ENCODE measurements at regions not wholly inside any gene's neighbourhood (a gene's known extent, or its start where the extent isn't known, plus 50 kb on each side); places are given as distances from the start of the nearest gene placed in this dataset.

DNA sequence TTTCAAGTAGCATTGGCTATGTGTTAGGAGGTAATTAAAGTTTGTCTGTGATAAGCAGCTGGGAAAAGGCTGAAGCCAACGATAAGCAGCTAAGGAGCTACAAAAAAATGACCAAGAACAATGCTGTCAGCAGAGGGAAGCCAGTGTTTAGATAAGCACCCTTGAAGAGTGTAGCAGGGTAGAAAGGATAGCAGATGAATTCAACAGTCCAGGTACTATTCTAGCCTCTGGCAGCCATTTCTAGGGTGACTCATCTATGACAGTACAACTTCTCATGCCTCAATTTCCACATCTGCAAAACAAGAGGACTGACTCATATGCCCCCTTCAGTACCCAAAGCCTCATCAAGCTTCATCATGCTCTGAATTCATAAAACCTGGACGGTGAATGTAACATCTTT, 617.6 kb upstream of the UBE2E2 start:
- TF ChIP-seq, protein P1, sequence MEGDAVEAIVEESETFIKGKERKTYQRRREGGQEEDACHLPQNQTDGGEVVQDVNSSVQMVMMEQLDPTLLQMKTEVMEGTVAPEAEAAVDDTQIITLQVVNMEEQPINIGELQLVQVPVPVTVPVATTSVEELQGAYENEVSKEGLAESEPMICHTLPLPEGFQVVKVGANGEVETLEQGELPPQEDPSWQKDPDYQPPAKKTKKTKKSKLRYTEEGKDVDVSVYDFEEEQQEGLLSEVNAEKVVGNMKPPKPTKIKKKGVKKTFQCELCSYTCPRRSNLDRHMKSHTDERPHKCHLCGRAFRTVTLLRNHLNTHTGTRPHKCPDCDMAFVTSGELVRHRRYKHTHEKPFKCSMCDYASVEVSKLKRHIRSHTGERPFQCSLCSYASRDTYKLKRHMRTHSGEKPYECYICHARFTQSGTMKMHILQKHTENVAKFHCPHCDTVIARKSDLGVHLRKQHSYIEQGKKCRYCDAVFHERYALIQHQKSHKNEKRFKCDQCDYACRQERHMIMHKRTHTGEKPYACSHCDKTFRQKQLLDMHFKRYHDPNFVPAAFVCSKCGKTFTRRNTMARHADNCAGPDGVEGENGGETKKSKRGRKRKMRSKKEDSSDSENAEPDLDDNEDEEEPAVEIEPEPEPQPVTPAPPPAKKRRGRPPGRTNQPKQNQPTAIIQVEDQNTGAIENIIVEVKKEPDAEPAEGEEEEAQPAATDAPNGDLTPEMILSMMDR (IDR thresholded peaks at IDR 0.05): no peak
- Histone ChIP-seq H3K9ac (no peak overlapping the region), H3K36me3 (ENCODE audit: control insufficient read depth, insufficient read depth, low read length) (no peaks in the 10 kb centered on the region)

DNA sequence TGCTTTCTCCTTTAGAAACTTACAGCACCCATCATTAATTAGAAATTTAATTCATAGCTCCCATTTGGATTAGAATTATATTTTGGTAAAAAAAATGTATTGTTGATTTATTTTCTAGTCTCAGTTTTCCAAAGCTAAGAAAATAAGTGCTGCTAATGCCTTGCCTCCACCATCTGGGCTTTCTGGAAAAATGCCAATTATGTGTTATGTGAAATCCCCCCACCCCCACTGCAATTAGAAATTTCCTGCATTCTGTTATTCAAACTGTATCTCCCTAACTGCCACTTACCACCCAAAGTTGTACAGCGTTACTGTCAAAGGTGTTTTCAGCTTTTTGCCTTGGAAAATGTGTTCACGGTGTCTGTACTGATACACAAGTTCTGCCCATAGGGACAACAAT, 617.2 kb upstream of the UBE2E2 start:
- Histone ChIP-seq H3K9me3 (ENCODE audit: control insufficient read depth, low read length) (no peaks in the 10 kb centered on the region), H3K4me3 (ENCODE audit: low read depth, low read length) (no peak overlapping the region), H3K4me1 (no peaks in the 10 kb centered on the region), H3K4me2 (ENCODE audit: low read length) (no peak overlapping the region), H3K9ac (no peak overlapping the region), H3K27me3 (ENCODE audit: control insufficient read depth, insufficient read depth, low read length) (no peaks in the 10 kb centered on the region), H2AFZ (no peak overlapping the region), H3K36me3 (ENCODE audit: control insufficient read depth, insufficient read depth, low read length) (no peaks in the 10 kb centered on the region), H3K27ac (no peak overlapping the region), H3K79me2 (no peaks in the 10 kb centered on the region)
- TF ChIP-seq, protein P1 (IDR thresholded peaks at IDR 0.05): no peak

More for the DNA sequence above, 617.6 kb upstream of the UBE2E2 start:
- Histone ChIP-seq H3K27me3 (ENCODE audit: control insufficient read depth, insufficient read depth, low read length) (no peaks in the 10 kb centered on the region), H3K4me2 (ENCODE audit: low read length) (no peak overlapping the region), H3K27ac (no peak overlapping the region), H3K4me1 (no peaks in the 10 kb centered on the region), H3K79me2 (no peaks in the 10 kb centered on the region), H3K9me3 (ENCODE audit: control insufficient read depth, low read length) (no peaks in the 10 kb centered on the region), H2AFZ (no peak overlapping the region), H3K4me3 (ENCODE audit: low read depth, low read length) (no peak overlapping the region)

DNA sequence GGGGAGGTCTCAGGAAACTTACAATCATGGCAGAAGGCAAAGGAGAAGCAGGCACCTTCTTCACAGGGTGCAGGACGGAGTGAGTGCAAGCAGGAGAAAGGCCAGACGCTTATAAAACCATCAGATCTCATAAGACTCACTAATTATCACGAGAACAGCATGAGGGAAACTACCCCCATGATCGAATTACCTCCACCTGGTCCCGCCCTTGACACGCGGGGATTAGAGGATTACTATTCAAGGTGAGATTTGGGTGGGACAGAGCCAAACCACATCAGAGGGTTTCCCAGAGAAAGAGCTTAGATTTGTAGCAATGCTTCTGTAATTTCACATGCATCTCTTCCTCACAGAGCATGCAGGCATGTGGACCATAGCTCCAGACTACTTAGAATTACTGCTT, 615.7 kb upstream of the UBE2E2 start:
- H3K36me3 ChIP-seq (ENCODE audit: control insufficient read depth, insufficient read depth, low read length): no peaks in the 10 kb centered on the region
- H3K4me1 ChIP-seq: no peaks in the 10 kb centered on the region
- no peaks in the 10 kb centered on the region for H3K27me3 ChIP-seq (ENCODE audit: control insufficient read depth, insufficient read depth, low read length)
- no peak overlapping the region for H3K4me3 ChIP-seq (ENCODE audit: low read depth, low read length)
- TF ChIP-seq, protein P1 (IDR thresholded peaks at IDR 0.05): no peak
- no peak overlapping the region for H2AFZ ChIP-seq
- no peak overlapping the region for H3K4me2 ChIP-seq (ENCODE audit: low read length)
- H3K79me2 ChIP-seq: no peaks in the 10 kb centered on the region
- no peaks in the 10 kb centered on the region for H3K9me3 ChIP-seq (ENCODE audit: control insufficient read depth, low read length)
- H3K9ac ChIP-seq: no peak overlapping the region
- no peak overlapping the region for H3K27ac ChIP-seq

DNA sequence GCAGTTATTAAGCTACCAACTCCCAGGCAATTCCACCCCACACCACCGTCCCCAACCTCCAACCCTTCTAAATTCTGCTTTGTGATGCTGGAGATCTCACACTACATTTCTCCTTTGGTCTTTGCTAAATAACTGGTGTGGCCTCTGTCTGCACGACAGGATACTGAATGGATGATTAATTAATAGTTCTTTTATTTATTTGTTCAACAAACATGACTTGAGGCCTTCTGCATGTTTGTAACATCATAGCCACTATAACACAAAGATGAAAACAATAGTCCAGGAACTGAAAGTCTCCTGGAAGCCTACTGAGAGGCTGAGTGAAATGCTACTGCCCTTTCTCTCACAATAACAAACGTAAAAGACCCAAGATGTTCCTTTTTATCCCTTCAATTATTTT, 609.5 kb upstream of the UBE2E2 start:
- Histone ChIP-seq H3K36me3 (ENCODE audit: control insufficient read depth, insufficient read depth, low read length) (no peaks in the 10 kb centered on the region), H3K79me2 (no peaks in the 10 kb centered on the region), H3K27ac (no peak overlapping the region), H3K4me1 (no peaks in the 10 kb centered on the region), H3K27me3 (ENCODE audit: control insufficient read depth, insufficient read depth, low read length) (no peaks in the 10 kb centered on the region), H2AFZ (no peak overlapping the region), H3K4me2 (ENCODE audit: low read length) (no peak overlapping the region), H3K9me3 (ENCODE audit: control insufficient read depth, low read length) (no peaks in the 10 kb centered on the region), H3K9ac (no peak overlapping the region), H3K4me3 (ENCODE audit: low read depth, low read length) (no peak overlapping the region)
- TF ChIP-seq, protein P1 (IDR thresholded peaks at IDR 0.05): no peak

DNA sequence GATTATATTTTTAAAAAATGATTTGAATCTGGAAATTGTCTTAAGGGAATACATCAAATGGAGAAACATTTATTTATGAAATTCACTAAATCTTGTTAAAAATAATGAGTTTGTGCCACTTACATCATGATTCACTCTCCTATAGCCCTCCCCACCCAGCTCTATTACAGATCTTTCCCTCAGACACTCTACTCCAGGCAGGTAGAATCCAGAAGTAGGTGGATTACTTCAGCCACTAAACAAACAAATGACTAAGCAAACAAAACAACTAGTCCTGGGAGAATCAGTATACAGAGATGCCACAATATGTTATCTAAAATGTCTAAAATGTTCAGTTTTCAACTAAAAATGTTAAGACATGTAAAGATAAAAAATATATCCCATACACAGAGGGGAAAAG, 608.1 kb upstream of the UBE2E2 start:
- Histone ChIP-seq H3K27ac (no peak overlapping the region), H3K4me1 (no peaks in the 10 kb centered on the region), H3K36me3 (ENCODE audit: control insufficient read depth, insufficient read depth, low read length) (no peaks in the 10 kb centered on the region), H3K4me3 (ENCODE audit: low read depth, low read length) (no peak overlapping the region), H3K4me2 (ENCODE audit: low read length) (no peak overlapping the region), H3K79me2 (no peaks in the 10 kb centered on the region), H3K9ac (no peak overlapping the region), H3K27me3 (ENCODE audit: control insufficient read depth, insufficient read depth, low read length) (no peaks in the 10 kb centered on the region), H2AFZ (no peak overlapping the region), H3K9me3 (ENCODE audit: control insufficient read depth, low read length) (no peaks in the 10 kb centered on the region)
- TF ChIP-seq, protein P1 (IDR thresholded peaks at IDR 0.05): no peak

All from parathyroid adenoma (tissue), 2 donors.